ENCODE measurements at regions not wholly inside any gene's neighbourhood (a gene's known extent, or its start where the extent isn't known, plus 50 kb on each side); places are given as distances from the start of the nearest gene placed in this dataset.

- peak; percentile 85 for ATAC-seq (ENCODE audit: low FRiP score)
- Histone ChIP-seq H3K9me3 (ENCODE audit: control insufficient read depth, low read length) (no peaks in the 10 kb centered on the region), H3K4me3 (ENCODE audit: low read length in 2 of 2) (no peak overlapping the region), H3K36me3 (ENCODE audit: control insufficient read depth in 1 of 2, insufficient read depth in 2 of 2, low read length in 1 of 2) (no peaks in the 10 kb centered on the region), H3K27me3 (ENCODE audit: control insufficient read depth in 1 of 2, insufficient read depth in 2 of 2, low read length in 1 of 2) (no peaks in the 10 kb centered on the region), H3K4me1 (ENCODE audit: control insufficient read depth in 1 of 2, insufficient read depth in 2 of 2, low read length in 2 of 2) (no peaks in the 10 kb centered on the region), H3K27ac (ENCODE audit: low read depth in 1 of 2, low read length in 2 of 2) (no peak overlapping the region)
- intact Hi-C loops (cut with DNase I), result loop anchor here (2.0 to 5.0 kb wide), 3 partner anchors 115 to 207 kb away; no protein-coding TSS in a partner anchor
- DNase-seq, result peak; percentile 50 to 76
- WGBS, 2 donors, result 32 to 33% methylated on average over 3 of the region's 3 CpGs
Observed at GRCh38 chr7:38107486-38107893, 70.6 kb upstream of the STARD3NL start.

DNA sequence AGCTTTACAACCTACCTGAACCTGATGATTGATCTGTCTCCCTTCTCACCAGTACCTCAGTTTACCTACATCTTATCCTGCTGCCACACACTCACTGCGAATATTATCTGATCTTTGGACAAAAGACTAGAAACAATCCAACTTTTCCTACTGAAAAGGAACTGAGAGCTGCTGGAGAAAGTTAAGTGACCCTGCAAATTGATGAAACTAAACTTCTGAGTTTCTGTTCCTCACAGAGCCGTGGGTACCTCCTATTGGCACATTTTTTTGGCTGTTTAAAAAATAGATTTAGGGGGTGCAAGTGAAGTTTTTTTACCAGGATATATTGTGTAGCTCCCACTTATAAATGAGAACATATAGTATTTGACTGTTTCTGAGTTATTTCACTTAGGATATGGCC, 66.0 kb upstream of the STARD3NL start:
- Histone ChIP-seq H3K27ac (ENCODE audit: low read depth in 1 of 2, low read length in 2 of 2) (no peak overlapping the region), H3K36me3 (ENCODE audit: control insufficient read depth in 1 of 2, insufficient read depth in 2 of 2, low read length in 1 of 2) (no peaks in the 10 kb centered on the region), H3K9me3 (ENCODE audit: control insufficient read depth, low read length) (no peaks in the 10 kb centered on the region), H3K4me1 (ENCODE audit: control insufficient read depth in 1 of 2, insufficient read depth in 2 of 2, low read length in 2 of 2) (no peaks in the 10 kb centered on the region), H3K27me3 (ENCODE audit: control insufficient read depth in 1 of 2, insufficient read depth in 2 of 2, low read length in 1 of 2) (no peaks in the 10 kb centered on the region), H3K4me3 (ENCODE audit: low read length in 2 of 2) (no peak overlapping the region)
- DNase-seq (no peak), ATAC-seq (ENCODE audit: low FRiP score) (no peak)
- 87% methylated on average over 2 of the region's 2 CpGs for WGBS, 2 donors
- intact Hi-C loops (cut with DNase I), result no loop called here

GRCh38 chr7:38120076-38120475, 58.0 kb upstream of the STARD3NL start:
- no peak for ATAC-seq (ENCODE audit: low FRiP score)
- H3K4me3 ChIP-seq (ENCODE audit: low read length in 2 of 2), result no peak overlapping the region
- H3K9me3 ChIP-seq (ENCODE audit: control insufficient read depth, low read length), result peaks cover 1% of the 10 kb centered on the region
- DNase-seq, result no peak
- no peaks in the 10 kb centered on the region for H3K36me3 ChIP-seq (ENCODE audit: control insufficient read depth in 1 of 2, insufficient read depth in 2 of 2, low read length in 1 of 2)
- no peaks in the 10 kb centered on the region for H3K4me1 ChIP-seq (ENCODE audit: control insufficient read depth in 1 of 2, insufficient read depth in 2 of 2, low read length in 2 of 2)
- WGBS, 2 donors, result 89 to 92% methylated on average over 1 of the region's 1 CpG
- H3K27ac ChIP-seq (ENCODE audit: low read depth in 1 of 2, low read length in 2 of 2), result no peak overlapping the region
- intact Hi-C loops (cut with DNase I), result no loop called here
- no peaks in the 10 kb centered on the region for H3K27me3 ChIP-seq (ENCODE audit: control insufficient read depth in 1 of 2, insufficient read depth in 2 of 2, low read length in 1 of 2)

DNA sequence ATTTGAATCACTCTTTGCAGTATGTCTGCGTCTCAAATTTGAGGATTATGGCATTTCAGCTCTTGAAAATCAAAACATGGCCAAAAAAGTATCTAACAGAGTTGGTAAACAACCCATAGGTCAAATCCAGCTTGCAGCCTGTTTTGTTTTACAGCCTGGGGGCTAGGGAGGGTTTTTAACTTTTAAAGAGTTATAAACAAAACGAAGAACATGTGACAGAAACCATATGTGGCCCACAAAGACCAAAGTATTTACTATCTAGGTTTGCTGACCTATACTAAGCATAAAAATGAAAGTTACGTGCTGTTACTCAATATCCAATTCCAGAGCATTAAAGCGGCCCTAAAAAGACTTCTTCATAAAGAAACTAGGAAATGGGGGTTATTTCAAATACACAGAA, 55.5 kb upstream of the STARD3NL start:
- no peak overlapping the region for H3K4me3 ChIP-seq (ENCODE audit: low read length in 2 of 2)
- intact Hi-C loops (cut with DNase I), result no loop called here
- 87% methylated on average over 4 of the region's 4 CpGs for WGBS, 2 donors

GRCh38 chr7:38123494-38123893, 54.6 kb upstream of the STARD3NL start:
- Histone ChIP-seq H3K27me3 (ENCODE audit: control insufficient read depth in 1 of 2, insufficient read depth in 2 of 2, low read length in 1 of 2) (no peaks in the 10 kb centered on the region), H3K4me1 (ENCODE audit: control insufficient read depth in 1 of 2, insufficient read depth in 2 of 2, low read length in 2 of 2) (no peaks in the 10 kb centered on the region), H3K36me3 (ENCODE audit: control insufficient read depth in 1 of 2, insufficient read depth in 2 of 2, low read length in 1 of 2) (no peaks in the 10 kb centered on the region), H3K27ac (ENCODE audit: low read depth in 1 of 2, low read length in 2 of 2) (no peak overlapping the region), H3K9me3 (ENCODE audit: control insufficient read depth, low read length) (peaks cover 1% of the 10 kb centered on the region), H3K4me3 (ENCODE audit: low read length in 2 of 2) (no peak overlapping the region)
- DNase-seq (no peak), ATAC-seq (ENCODE audit: low FRiP score) (no peak)
- intact Hi-C loops (cut with DNase I), result no loop called here
- WGBS, 2 donors, result 90 to 94% methylated on average over 3 of the region's 3 CpGs

More for the DNA sequence above, 55.5 kb upstream of the STARD3NL start:
- no peaks in the 10 kb centered on the region for H3K4me1 ChIP-seq (ENCODE audit: control insufficient read depth in 1 of 2, insufficient read depth in 2 of 2, low read length in 2 of 2)
- no peak for ATAC-seq (ENCODE audit: low FRiP score)
- peaks cover 1% of the 10 kb centered on the region for H3K9me3 ChIP-seq (ENCODE audit: control insufficient read depth, low read length)
- no peaks in the 10 kb centered on the region for H3K27me3 ChIP-seq (ENCODE audit: control insufficient read depth in 1 of 2, insufficient read depth in 2 of 2, low read length in 1 of 2)
- H3K36me3 ChIP-seq (ENCODE audit: control insufficient read depth in 1 of 2, insufficient read depth in 2 of 2, low read length in 1 of 2), result no peaks in the 10 kb centered on the region
- DNase-seq, result no peak
- no peak overlapping the region for H3K27ac ChIP-seq (ENCODE audit: low read depth in 1 of 2, low read length in 2 of 2)

DNA sequence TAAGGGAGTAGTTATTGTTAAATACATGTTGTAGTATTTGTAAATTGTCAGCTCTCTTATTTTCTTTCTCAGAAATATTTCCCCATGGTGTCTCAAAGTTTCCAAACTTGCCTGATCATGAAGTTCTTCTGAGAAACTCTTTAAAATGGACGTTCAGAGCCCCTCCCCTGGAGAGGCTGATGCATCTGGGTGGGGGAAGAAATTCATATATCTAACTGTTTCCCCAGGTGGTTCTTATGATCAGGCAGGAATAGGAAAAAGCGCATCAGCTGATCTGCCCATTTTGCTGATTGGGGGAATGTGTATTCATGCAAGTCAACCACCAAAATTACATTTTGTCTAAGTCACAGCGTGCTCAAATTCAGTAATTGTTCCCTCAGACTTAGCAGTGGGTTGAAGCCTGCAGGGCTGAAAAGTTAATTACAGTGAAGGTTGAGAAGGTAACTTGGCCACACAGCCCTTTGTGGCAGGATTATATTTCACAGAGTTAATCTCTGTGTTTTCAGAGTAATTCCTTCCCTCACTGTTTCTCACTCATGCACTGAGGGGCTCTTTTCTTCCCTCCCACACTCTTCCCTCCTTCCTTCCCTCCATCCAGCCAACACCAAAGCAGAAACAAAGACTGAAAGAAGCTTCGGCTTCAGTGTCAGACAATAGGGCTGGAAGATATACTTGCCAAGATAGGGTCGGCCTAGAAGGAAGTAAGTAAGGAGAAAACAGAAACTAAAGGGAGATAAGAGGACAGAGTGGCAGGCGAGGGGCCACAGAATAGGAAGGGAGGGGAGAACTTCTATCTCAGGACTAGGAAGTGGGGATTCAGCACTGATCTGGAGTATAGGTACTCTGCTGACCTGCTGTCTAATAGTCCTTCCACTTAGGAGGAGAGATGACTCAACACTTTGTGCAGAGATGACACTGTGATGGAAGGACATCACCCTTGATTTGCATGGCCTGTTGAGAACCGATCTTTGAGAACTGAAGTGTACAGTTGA, 50.5 kb upstream of the STARD3NL start:
- no peak overlapping the region for H3K27ac ChIP-seq (ENCODE audit: low read depth in 1 of 2, low read length in 2 of 2)
- no peaks in the 10 kb centered on the region for H3K9me3 ChIP-seq (ENCODE audit: control insufficient read depth, low read length)
- DNase-seq (no peak), ATAC-seq (ENCODE audit: low FRiP score) (no peak)
- 79 to 83% methylated on average over 7 of the region's 7 CpGs for WGBS, 2 donors
- no peak overlapping the region for H3K4me3 ChIP-seq (ENCODE audit: low read length in 2 of 2)
- H3K36me3 ChIP-seq (ENCODE audit: control insufficient read depth in 1 of 2, insufficient read depth in 2 of 2, low read length in 1 of 2), result no peaks in the 10 kb centered on the region
- no peaks in the 10 kb centered on the region for H3K27me3 ChIP-seq (ENCODE audit: control insufficient read depth in 1 of 2, insufficient read depth in 2 of 2, low read length in 1 of 2)
- intact Hi-C loops (cut with DNase I), result no loop called here
- H3K4me1 ChIP-seq (ENCODE audit: control insufficient read depth in 1 of 2, insufficient read depth in 2 of 2, low read length in 2 of 2), result no peaks in the 10 kb centered on the region

Measured in aorta (tissue), 5 donors.